ENCODE measurements at regions not wholly inside any gene's neighbourhood (a gene's known extent, or its start where the extent isn't known, plus 50 kb on each side); places are given as distances from the start of the nearest gene placed in this dataset.

DNA sequence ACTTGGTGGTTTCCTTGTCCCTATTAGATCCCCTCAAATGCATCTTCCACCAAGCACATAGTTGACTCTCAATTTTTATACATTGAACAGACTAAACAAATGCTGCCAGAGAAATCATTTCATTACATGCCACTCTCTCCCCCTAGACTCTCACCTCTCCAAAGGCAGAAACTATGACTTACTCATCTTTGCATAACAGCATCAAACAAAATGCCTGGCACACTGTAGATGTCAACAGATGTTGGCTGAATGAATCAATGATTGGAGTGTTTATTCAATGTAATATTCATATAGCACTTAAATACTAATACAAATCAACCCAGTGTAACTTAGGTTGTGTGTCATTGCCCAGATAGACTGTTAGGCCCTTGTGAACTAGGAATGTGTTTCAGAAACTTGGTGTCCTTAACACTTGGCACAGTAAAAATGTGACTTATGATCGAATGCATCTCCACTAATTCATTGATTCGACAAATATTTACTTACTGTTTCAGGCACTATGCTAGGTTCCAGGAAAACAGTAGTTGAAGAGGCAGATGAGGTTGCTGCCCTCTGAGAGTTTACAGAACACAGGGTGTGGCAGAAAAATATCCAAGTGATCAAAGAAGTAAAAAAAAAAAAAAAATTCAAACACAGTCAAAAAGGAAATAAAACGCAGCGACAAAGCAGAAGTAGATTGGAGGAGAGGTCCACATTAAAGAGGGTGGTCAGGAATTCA is 188.5 kb upstream of the LRRN1 start:
- TF ChIP-seq, protein P1, sequence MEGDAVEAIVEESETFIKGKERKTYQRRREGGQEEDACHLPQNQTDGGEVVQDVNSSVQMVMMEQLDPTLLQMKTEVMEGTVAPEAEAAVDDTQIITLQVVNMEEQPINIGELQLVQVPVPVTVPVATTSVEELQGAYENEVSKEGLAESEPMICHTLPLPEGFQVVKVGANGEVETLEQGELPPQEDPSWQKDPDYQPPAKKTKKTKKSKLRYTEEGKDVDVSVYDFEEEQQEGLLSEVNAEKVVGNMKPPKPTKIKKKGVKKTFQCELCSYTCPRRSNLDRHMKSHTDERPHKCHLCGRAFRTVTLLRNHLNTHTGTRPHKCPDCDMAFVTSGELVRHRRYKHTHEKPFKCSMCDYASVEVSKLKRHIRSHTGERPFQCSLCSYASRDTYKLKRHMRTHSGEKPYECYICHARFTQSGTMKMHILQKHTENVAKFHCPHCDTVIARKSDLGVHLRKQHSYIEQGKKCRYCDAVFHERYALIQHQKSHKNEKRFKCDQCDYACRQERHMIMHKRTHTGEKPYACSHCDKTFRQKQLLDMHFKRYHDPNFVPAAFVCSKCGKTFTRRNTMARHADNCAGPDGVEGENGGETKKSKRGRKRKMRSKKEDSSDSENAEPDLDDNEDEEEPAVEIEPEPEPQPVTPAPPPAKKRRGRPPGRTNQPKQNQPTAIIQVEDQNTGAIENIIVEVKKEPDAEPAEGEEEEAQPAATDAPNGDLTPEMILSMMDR (IDR thresholded peaks at IDR 0.05), result no peak
- TF ChIP-seq POLR2A (IDR thresholded peaks at IDR 0.05) (no peak), POLR2AphosphoS5 (IDR thresholded peaks at IDR 0.05) (no peak), EP300 (IDR thresholded peaks at IDR 0.05) (no peak)
